H9 (cell line): ENCODE measurements at regions not wholly inside any gene's neighbourhood (a gene's known extent, or its start where the extent isn't known, plus 50 kb on each side); places are given as distances from the start of the nearest gene placed in this dataset.

Experiments used
- DNase-seq: peaks from one replicate; pipeline ENCODE4 v3.0.0-alpha.2; 2017
- H2AFZ ChIP-seq: one replicate; pipeline ENCODE4 v1.6.1; 2013; ENCODE audit warnings: mild to moderate bottlenecking, low read length, control low read depth, moderate library complexity
- H2AK5ac ChIP-seq: 2 replicates; pipeline ENCODE4 v1.6.1; 2013; ENCODE audit warnings: low read length, control low read depth, mixed read lengths; ENCODE audit not compliant: insufficient read length
- H2BK120ac ChIP-seq: one replicate; pipeline ENCODE4 v1.6.1; 2013; ENCODE audit warnings: low read depth, mild to moderate bottlenecking, low read length, control low read depth, inconsistent platforms; ENCODE audit not compliant: poor library complexity, severe bottlenecking
- H2BK12ac ChIP-seq: 2 replicates; pipeline ENCODE4 v1.6.1; 2013; ENCODE audit warnings: low read length, control low read depth, mixed read lengths, low read depth; ENCODE audit not compliant: insufficient read length
- H2BK15ac ChIP-seq: 2 replicates; pipeline ENCODE4 v1.6.1; 2013; ENCODE audit warnings: low read depth, low read length, control low read depth
- H2BK20ac ChIP-seq: one replicate; pipeline ENCODE4 v1.6.1; 2013; ENCODE audit warnings: low read depth, mild to moderate bottlenecking, low read length, control low read depth, inconsistent platforms; ENCODE audit not compliant: poor library complexity, severe bottlenecking
- H2BK5ac ChIP-seq: 2 replicates; pipeline ENCODE4 v1.6.1; 2013; ENCODE audit warnings: low read length, control low read depth, mixed read lengths; ENCODE audit not compliant: insufficient read length
- H3K14ac ChIP-seq: 2 replicates; pipeline ENCODE4 v1.6.1; 2013; ENCODE audit warnings: low read length, control low read depth; ENCODE audit not compliant: insufficient read depth
- H3K18ac ChIP-seq: 2 replicates; pipeline ENCODE4 v1.6.1; 2013; ENCODE audit warnings: low read depth, mild to moderate bottlenecking, mixed read lengths, low read length, control low read depth; ENCODE audit not compliant: insufficient read length
- H3K23ac ChIP-seq: 2 replicates; pipeline ENCODE4 v1.6.1; 2013; ENCODE audit warnings: low read length, control low read depth, mixed read lengths, low read depth; ENCODE audit not compliant: insufficient read length
- H3K23me2 ChIP-seq: 2 replicates; pipeline ENCODE4 v1.6.1; 2013; ENCODE audit warnings: low read depth, mild to moderate bottlenecking, mixed read lengths, low read length, control low read depth; ENCODE audit not compliant: insufficient read length, poor library complexity, severe bottlenecking
- H3K27ac ChIP-seq: 2 replicates; pipeline ENCODE4 v1.5.1; 2013; ENCODE audit warnings: low read length, control low read depth, mixed read lengths, low read depth; ENCODE audit not compliant: insufficient read length
- H3K27me3 ChIP-seq: 2 replicates; pipeline ENCODE4 v1.6.1; 2013; ENCODE audit warnings: low read length, control low read depth, inconsistent platforms; ENCODE audit not compliant: insufficient read depth
- H3K4ac ChIP-seq: 2 replicates; pipeline ENCODE4 v1.6.1; 2013; ENCODE audit warnings: low read depth, mild to moderate bottlenecking, control low read depth, inconsistent platforms, low read length, moderate library complexity
- H3K4me1 ChIP-seq: 2 replicates; pipeline ENCODE4 v1.6.1; 2013; ENCODE audit warnings: low read length, control low read depth, inconsistent platforms; ENCODE audit not compliant: insufficient read depth
- H3K4me2 ChIP-seq: 2 replicates; pipeline ENCODE4 v1.6.1; 2013; ENCODE audit warnings: low read length, control low read depth, mixed read lengths; ENCODE audit not compliant: insufficient read length, insufficient read depth
- H3K56ac ChIP-seq: 2 replicates; pipeline ENCODE4 v1.6.1; 2013; ENCODE audit warnings: low read depth, mild to moderate bottlenecking, mixed read lengths, low read length, control low read depth; ENCODE audit not compliant: insufficient read length
- H3K79me1 ChIP-seq: 2 replicates; pipeline ENCODE4 v1.6.1; 2013; ENCODE audit warnings: low read depth, mild to moderate bottlenecking, moderate library complexity, low read length, control low read depth, inconsistent platforms; ENCODE audit not compliant: insufficient read depth, poor library complexity, severe bottlenecking
- H3K79me2 ChIP-seq: 2 replicates; pipeline ENCODE4 v1.6.1; 2013; ENCODE audit warnings: low read length, control low read depth, inconsistent platforms; ENCODE audit not compliant: insufficient read depth
- H3K9ac ChIP-seq: 2 replicates; pipeline ENCODE4 v1.6.1; 2013; ENCODE audit warnings: low read length, control low read depth, mixed read lengths; ENCODE audit not compliant: insufficient read length; ENCODE audit errors: extremely low read depth
- H3K9me3 ChIP-seq: one replicate; pipeline ENCODE4 v1.6.1; 2013; ENCODE audit warnings: low read depth, low read length, inconsistent platforms; ENCODE audit not compliant: control insufficient read depth
- H3T11ph ChIP-seq: one replicate; pipeline ENCODE4 v1.6.1; 2013; ENCODE audit warnings: mild to moderate bottlenecking, low read length, control low read depth, inconsistent platforms
- H4K20me1 ChIP-seq: one replicate; pipeline ENCODE4 v1.6.1; 2013; ENCODE audit not compliant: control insufficient read depth, insufficient read length, insufficient read depth
- H4K5ac ChIP-seq: 2 replicates; pipeline ENCODE4 v1.6.1; 2013; ENCODE audit warnings: low read depth, mild to moderate bottlenecking, mixed read lengths, low read length, control low read depth; ENCODE audit not compliant: insufficient read length
- H4K8ac ChIP-seq: replicated peaks from 2 replicates; pipeline ENCODE4 v1.6.1; 2013; ENCODE audit warnings: low read length, control low read depth, mixed read lengths, low read depth; ENCODE audit not compliant: insufficient read length
- H4K91ac ChIP-seq: 2 replicates; pipeline ENCODE4 v1.6.1; 2013; ENCODE audit warnings: low read depth, mild to moderate bottlenecking, moderate library complexity, mixed read lengths, low read length, control low read depth; ENCODE audit not compliant: insufficient read length
- H3K27ac Mint-ChIP-seq, 3 experiments: 2 replicates in 2 of 3; 3 replicates in 1 of 3; pipeline ENCODE4 v1.8.0; 2020 to 2021; ENCODE audit warnings: mixed read lengths in 3 of 3, mild to moderate bottlenecking in 1 of 3, moderate library complexity in 1 of 3
- H3K27me3 Mint-ChIP-seq: 2 replicates; pipeline ENCODE4 v1.8.0; 2021; ENCODE audit warnings: low read depth, mild to moderate bottlenecking, moderate library complexity, mixed read lengths
- H3K36me3 Mint-ChIP-seq, 3 experiments: 2 replicates in 2 of 3; 3 replicates in 1 of 3; pipeline ENCODE4 v1.8.0; 2020 to 2021; ENCODE audit warnings: low read depth in 3 of 3, mixed read lengths in 3 of 3; ENCODE audit not compliant: insufficient read depth in 1 of 3
- H3K4me1 Mint-ChIP-seq, 2 experiments: 2 replicates each; pipeline ENCODE4 v1.8.0; 2020; ENCODE audit warnings: mixed read lengths in 2 of 2
- H3K4me3 Mint-ChIP-seq, 2 experiments: 2 replicates in 1 of 2; 3 replicates in 1 of 2; pipeline ENCODE4 v1.8.0; 2020 to 2021; ENCODE audit warnings: mild to moderate bottlenecking in 2 of 2, mixed read lengths in 2 of 2, moderate library complexity in 1 of 2
- H3K9me3 Mint-ChIP-seq, 2 experiments: 2 replicates in 1 of 2; 3 replicates in 1 of 2; pipeline ENCODE4 v1.8.0; 2020; ENCODE audit warnings: mild to moderate bottlenecking in 2 of 2, mixed read lengths in 2 of 2, moderate library complexity in 1 of 2
- CTCF ChIP-seq: fragments of 200-600 bp; sonication (generic); conservative IDR thresholded peaks from 3 replicates; pipeline ENCODE4 v1.8.0; 2021; ENCODE audit warnings: antibody characterized with exemption, mild to moderate bottlenecking
- WGBS: extraction: QIAGEN DNeasy Blood & Tissue Kit; methylation state at CpG from one replicate; pipeline ENCODE4 v1.1.7; 2013; ENCODE audit warnings: missing lambda C conversion rate, low lambda C conversion rate, mixed read lengths; ENCODE audit not compliant: insufficient read length; ENCODE audit errors: extremely low coverage; 5-methylcytosine and 5-hydroxymethylcytosine counted together

- no peak overlapping the region for H4K91ac ChIP-seq
- H2BK12ac ChIP-seq, result no peak overlapping the region
- Mint-ChIP-seq H3K27me3 (peaks cover 45% of the 10 kb centered on the region), H3K4me1 (peaks cover 60 to 63% of the 10 kb centered on the region in 2 experiments), H3K4me3 (no peak overlapping the region), H3K36me3 (no peaks in the 10 kb centered on the region; a peak in 2 of 7 replicates), H3K27ac (no peak overlapping the region), H3K9me3 (no peaks in the 10 kb centered on the region; a peak in 2 of 5 replicates)
- no peak overlapping the region for H3K4ac ChIP-seq
- no peak overlapping the region for H2AFZ ChIP-seq
- no peak overlapping the region for H2BK15ac ChIP-seq
- no peak overlapping the region for H3K18ac ChIP-seq
- TF ChIP-seq CTCF, result peak; percentile 79
- H4K8ac ChIP-seq, result no peak overlapping the region
- H3K79me1 ChIP-seq, result no peaks in the 10 kb centered on the region
- H3K56ac ChIP-seq, result no peak overlapping the region
- no peak overlapping the region for H3K27ac ChIP-seq
- no peak overlapping the region for H3K14ac ChIP-seq
- no peaks in the 10 kb centered on the region for H3K79me2 ChIP-seq
- no peak for DNase-seq
- peaks cover 9% of the 10 kb centered on the region for H3K4me1 ChIP-seq
- H4K5ac ChIP-seq, result no peak overlapping the region
- H2BK5ac ChIP-seq, result no peak overlapping the region
- no peak overlapping the region for H3T11ph ChIP-seq
- H3K23ac ChIP-seq, result no peak overlapping the region
- no peaks in the 10 kb centered on the region for H4K20me1 ChIP-seq
- H3K9me3 ChIP-seq, result no peaks in the 10 kb centered on the region
- no peak overlapping the region for H2BK120ac ChIP-seq
- no CpG with 5 or more reads among the region's 4 CpGs for WGBS
- H2BK20ac ChIP-seq, result no peak overlapping the region
- H3K4me2 ChIP-seq, result no peak overlapping the region
- no peaks in the 10 kb centered on the region for H3K27me3 ChIP-seq
- no peak overlapping the region for H2AK5ac ChIP-seq
- H3K9ac ChIP-seq, result no peak overlapping the region
- H3K23me2 ChIP-seq, result no peaks in the 10 kb centered on the region
Observed at GRCh38 chr3:70531063-70531657, 218.7 kb upstream of the MDFIC2 start.
